IPS DF 6.9 (cell line): ENCODE measurements at regions not wholly inside any gene's neighbourhood (a gene's known extent, or its start where the extent isn't known, plus 50 kb on each side); places are given as distances from the start of the nearest gene placed in this dataset.

Experiments
- DNase-seq: peaks from one replicate; pipeline ENCODE4 v3.0.0-alpha.2; 2013; ENCODE audit warnings: low read depth, low spot score
- H3K27ac ChIP-seq: one replicate; pipeline ENCODE4 v1.5.1; 2013; ENCODE audit warnings: low read length, control low read depth
- H3K27me3 ChIP-seq: 2 replicates; pipeline ENCODE4 v1.6.1; 2013; ENCODE audit warnings: mild to moderate bottlenecking, low read length; ENCODE audit not compliant: control insufficient read depth, insufficient read depth
- H3K36me3 ChIP-seq: 2 replicates; pipeline ENCODE4 v1.6.1; 2013; ENCODE audit warnings: low read length; ENCODE audit not compliant: control insufficient read depth, insufficient read depth
- H3K4me1 ChIP-seq: 2 replicates; pipeline ENCODE4 v1.6.1; 2013; ENCODE audit warnings: low read length; ENCODE audit not compliant: control insufficient read depth, insufficient read depth
- H3K4me3 ChIP-seq: 2 replicates; pipeline ENCODE4 v1.5.1; 2013; ENCODE audit warnings: mild to moderate bottlenecking, low read length
- H3K9me3 ChIP-seq: 2 replicates; pipeline ENCODE4 v1.6.1; 2013; ENCODE audit warnings: low read length, inconsistent platforms; ENCODE audit not compliant: control insufficient read depth, insufficient read depth
- WGBS: extraction: QIAGEN DNeasy Blood & Tissue Kit; methylation state at CpG from one replicate; pipeline ENCODE4 v1.1.7; 2013; ENCODE audit warnings: mixed read lengths, missing lambda C conversion rate; ENCODE audit not compliant: insufficient read length, insufficient coverage; 5-methylcytosine and 5-hydroxymethylcytosine counted together

GRCh38 chr2:16061441-16062217 lies 121.3 kb downstream of the MYCN start:
- peaks cover 4% of the 10 kb centered on the region for H3K9me3 ChIP-seq
- no CpG with 5 or more reads among the region's 2 CpGs for WGBS
- no peak overlapping the region for H3K4me3 ChIP-seq
- no peaks in the 10 kb centered on the region for H3K4me1 ChIP-seq
- DNase-seq: no peak
- H3K36me3 ChIP-seq: no peaks in the 10 kb centered on the region
- no peak overlapping the region for H3K27ac ChIP-seq
- no peaks in the 10 kb centered on the region for H3K27me3 ChIP-seq

- no peaks in the 10 kb centered on the region for H3K4me1 ChIP-seq
- no CpG with 5 or more reads among the region's 3 CpGs for WGBS
- no peaks in the 10 kb centered on the region for H3K36me3 ChIP-seq
- H3K9me3 ChIP-seq: peaks cover 4% of the 10 kb centered on the region
- DNase-seq: no peak
- H3K27ac ChIP-seq: no peak overlapping the region
- H3K4me3 ChIP-seq: no peak overlapping the region
- H3K27me3 ChIP-seq: no peaks in the 10 kb centered on the region
Observed at GRCh38 chr2:16060936-16061338, 120.6 kb downstream of the MYCN start.

GRCh38 chr2:16060125-16060935 lies 120.0 kb downstream of the MYCN start:
- WGBS: no CpG with 5 or more reads among the region's 3 CpGs
- H3K4me1 ChIP-seq: no peaks in the 10 kb centered on the region
- H3K9me3 ChIP-seq: peaks cover 4% of the 10 kb centered on the region
- H3K36me3 ChIP-seq: no peaks in the 10 kb centered on the region
- no peak overlapping the region for H3K4me3 ChIP-seq
- DNase-seq: no peak
- no peak overlapping the region for H3K27ac ChIP-seq
- no peaks in the 10 kb centered on the region for H3K27me3 ChIP-seq

- WGBS: no CpG with 5 or more reads among the region's 4 CpGs
- no peak for DNase-seq
- H3K9me3 ChIP-seq: peaks cover 4% of the 10 kb centered on the region
- H3K27me3 ChIP-seq: no peaks in the 10 kb centered on the region
- no peak overlapping the region for H3K4me3 ChIP-seq
- no peak overlapping the region for H3K27ac ChIP-seq
- no peaks in the 10 kb centered on the region for H3K4me1 ChIP-seq
- no peaks in the 10 kb centered on the region for H3K36me3 ChIP-seq
Observed at GRCh38 chr2:16059393-16060016, 119.2 kb downstream of the MYCN start.

- Histone ChIP-seq H3K9me3 (peaks cover 4% of the 10 kb centered on the region), H3K4me3 (no peak overlapping the region), H3K27me3 (no peaks in the 10 kb centered on the region), H3K36me3 (no peaks in the 10 kb centered on the region), H3K4me1 (no peaks in the 10 kb centered on the region), H3K27ac (no peak overlapping the region)
- WGBS: no CpG with 5 or more reads among the region's 3 CpGs
- DNase-seq: no peak
Observed at GRCh38 chr2:16058747-16059358, 118.5 kb downstream of the MYCN start.

- Histone ChIP-seq H3K36me3 (no peaks in the 10 kb centered on the region), H3K9me3 (peaks cover 2% of the 10 kb centered on the region), H3K4me1 (no peaks in the 10 kb centered on the region), H3K27ac (no peak overlapping the region), H3K4me3 (no peak overlapping the region), H3K27me3 (no peaks in the 10 kb centered on the region)
- WGBS: 100% methylated on average over 1 of the region's 6 CpGs
- no peak for DNase-seq
Observed at GRCh38 chr2:16058256-16058655, 117.9 kb downstream of the MYCN start.

DNA sequence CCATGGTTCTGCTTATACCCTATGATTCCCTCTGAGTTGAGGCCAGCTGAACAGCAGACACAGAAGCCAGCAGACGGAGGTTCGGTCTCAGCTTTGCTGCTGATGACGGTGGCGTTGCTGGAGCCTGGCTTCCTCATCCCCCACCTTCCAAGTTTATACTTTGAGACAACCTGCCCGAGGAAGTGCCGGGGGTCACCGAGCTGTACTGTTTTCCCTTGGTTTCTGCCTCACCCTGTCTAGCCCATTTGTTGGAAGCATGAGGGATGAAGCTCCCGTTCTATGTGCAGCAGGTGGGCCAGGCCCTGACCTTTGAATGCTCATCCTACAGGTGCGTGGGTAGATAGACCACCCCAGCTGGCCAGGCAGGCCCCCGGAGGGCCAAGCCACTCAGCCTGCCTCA lies 117.3 kb downstream of the MYCN start:
- no peaks in the 10 kb centered on the region for H3K27me3 ChIP-seq

DNA sequence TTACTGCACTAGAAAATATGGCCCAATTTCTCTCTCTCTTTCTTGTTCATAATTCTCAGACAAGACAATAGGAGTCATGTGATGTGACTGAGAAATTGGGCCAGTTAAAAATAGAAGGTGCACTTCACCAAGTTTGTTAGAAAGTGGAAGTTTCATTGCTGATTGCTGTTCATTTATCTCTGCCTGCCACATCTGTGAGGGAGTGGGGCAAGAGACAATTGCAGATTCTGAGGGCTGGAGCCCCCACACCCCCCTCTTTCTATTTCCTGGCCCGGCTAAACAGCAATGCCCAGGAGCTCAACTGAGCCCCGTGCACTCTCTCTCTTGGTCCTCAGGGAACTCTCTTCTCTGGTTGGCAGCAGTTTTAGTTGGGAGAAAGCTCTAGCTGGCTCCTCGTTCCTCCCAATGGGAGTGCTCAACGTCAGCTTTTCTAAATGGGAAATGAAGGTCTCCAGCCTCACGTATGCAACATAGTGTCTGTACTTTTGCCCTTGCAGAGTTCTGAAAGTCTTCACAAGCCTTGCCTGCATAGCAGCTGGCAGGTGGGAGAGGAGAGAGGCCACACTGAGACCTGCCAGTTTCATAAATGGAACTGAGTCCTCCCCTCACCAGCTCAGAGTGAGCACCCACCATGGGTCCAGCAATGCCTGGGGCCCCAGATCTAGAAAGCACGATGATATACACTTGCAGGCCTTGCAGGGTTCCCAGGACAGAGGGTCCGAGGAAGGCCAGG lies 115.7 kb downstream of the MYCN start:
- H3K27me3 ChIP-seq: no peaks in the 10 kb centered on the region
- H3K27ac ChIP-seq: no peak overlapping the region
- no CpG with 5 or more reads among the region's 7 CpGs for WGBS
- H3K9me3 ChIP-seq: no peaks in the 10 kb centered on the region
- H3K4me1 ChIP-seq: no peaks in the 10 kb centered on the region
- DNase-seq: no peak
- no peak overlapping the region for H3K4me3 ChIP-seq
- no peaks in the 10 kb centered on the region for H3K36me3 ChIP-seq

More for the DNA sequence above, 117.3 kb downstream of the MYCN start:
- Histone ChIP-seq H3K4me3 (no peak overlapping the region), H3K9me3 (no peaks in the 10 kb centered on the region; the same call in 1 of the 2 replicates), H3K27ac (no peak overlapping the region), H3K4me1 (no peaks in the 10 kb centered on the region), H3K36me3 (no peaks in the 10 kb centered on the region)
- no peak for DNase-seq
- no CpG with 5 or more reads among the region's 10 CpGs for WGBS

DNA sequence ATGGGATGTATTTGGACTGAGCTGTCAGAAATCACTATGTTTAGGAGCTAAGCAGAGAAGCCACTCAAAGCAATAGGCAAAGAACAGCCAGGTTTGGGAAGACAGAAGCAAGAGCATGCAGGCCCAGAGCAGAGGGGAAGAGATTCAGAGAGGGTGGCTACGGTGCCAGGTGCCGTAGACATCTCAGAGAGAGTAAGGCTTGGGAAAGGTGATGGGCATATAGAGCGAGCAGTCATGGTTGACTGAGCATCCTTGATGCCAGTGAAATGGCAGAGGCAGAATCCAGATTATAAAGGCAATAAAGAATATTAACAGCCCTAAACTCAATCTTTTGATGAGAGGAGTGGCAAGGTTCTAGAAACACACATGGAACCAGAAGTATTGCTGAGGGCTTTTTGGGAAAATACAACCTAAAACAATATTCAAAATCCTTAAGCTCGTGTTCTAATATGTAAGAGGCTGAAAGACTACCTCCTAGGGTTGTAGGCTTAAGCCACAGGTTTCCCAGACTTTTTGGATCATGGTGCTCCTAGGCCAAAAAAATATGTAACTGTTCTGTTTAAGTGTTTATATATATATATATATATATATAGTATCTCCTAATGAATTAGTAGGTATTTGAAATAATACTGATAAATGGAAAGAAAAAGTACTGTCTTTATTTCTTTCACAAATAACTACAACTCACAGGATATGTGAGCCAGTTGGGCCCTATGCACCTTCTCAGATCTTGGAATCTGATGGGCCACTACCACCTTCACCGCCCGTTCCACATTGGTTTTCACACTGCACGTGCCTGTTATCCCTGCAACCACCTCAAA lies 113.3 kb downstream of the MYCN start:
- no CpG with 5 or more reads among the region's 7 CpGs for WGBS
- Histone ChIP-seq H3K4me1 (no peaks in the 10 kb centered on the region), H3K27me3 (no peaks in the 10 kb centered on the region), H3K9me3 (no peaks in the 10 kb centered on the region), H3K27ac (no peak overlapping the region), H3K36me3 (no peaks in the 10 kb centered on the region), H3K4me3 (no peak overlapping the region)
- no peak for DNase-seq
